ENCODE measurements at regions not wholly inside any gene's neighbourhood (a gene's known extent, or its start where the extent isn't known, plus 50 kb on each side); places are given as distances from the start of the nearest gene placed in this dataset.
"Not testable (repeated sequence)": the region's sequence is repeated elsewhere in the genome, so short reads cannot be mapped to it uniquely, and the experiment has no call there.

- DNase-seq (ENCODE audit: low spot score) = not testable (repeated sequence)
These were observed 132.7 kb downstream of the SNX10 start for GRCh38 chr7:26424319-26424718.

GRCh38 chr7:26425655-26426054, 134.0 kb downstream of the SNX10 start:
- no peak for DNase-seq (ENCODE audit: low spot score)

GRCh38 chr7:26426096-26426495, 134.4 kb downstream of the SNX10 start:
- no peak for DNase-seq (ENCODE audit: low spot score)

GRCh38 chr7:26428571-26428970, 136.9 kb downstream of the SNX10 start:
- no peak for DNase-seq (ENCODE audit: low spot score)

GRCh38 chr7:26429168-26429567, 137.5 kb downstream of the SNX10 start:
- DNase-seq (ENCODE audit: low spot score) = peak; percentile 35

GRCh38 chr7:26434974-26435373, 143.3 kb downstream of the SNX10 start:
- DNase-seq (ENCODE audit: low spot score) = no peak

- DNase-seq (ENCODE audit: low spot score) = no peak
These were observed 145.4 kb downstream of the SNX10 start for GRCh38 chr7:26437003-26437532.

- DNase-seq (ENCODE audit: low spot score) = no peak
These were observed 146.4 kb downstream of the SNX10 start for GRCh38 chr7:26438078-26438477.

GRCh38 chr7:26439521-26440232, 148.0 kb downstream of the SNX10 start:
- no peak for DNase-seq (ENCODE audit: low spot score)

GRCh38 chr7:26440233-26441001, 148.8 kb downstream of the SNX10 start:
- DNase-seq (ENCODE audit: low spot score) = no peak

- no peak for DNase-seq (ENCODE audit: low spot score)
These were observed 149.4 kb downstream of the SNX10 start for GRCh38 chr7:26441002-26441521.

- DNase-seq (ENCODE audit: low spot score) = no peak
These were observed 150.1 kb downstream of the SNX10 start for GRCh38 chr7:26441611-26442277.

- no peak for DNase-seq (ENCODE audit: low spot score)
These were observed 151.3 kb downstream of the SNX10 start for GRCh38 chr7:26443006-26443405.

- DNase-seq (ENCODE audit: low spot score) = no peak
These were observed 152.1 kb downstream of the SNX10 start for GRCh38 chr7:26443751-26444150.

- DNase-seq (ENCODE audit: low spot score) = no peak
These were observed 152.9 kb downstream of the SNX10 start for GRCh38 chr7:26444555-26444954.

GRCh38 chr7:26447116-26447515, 155.5 kb downstream of the SNX10 start:
- no peak for DNase-seq (ENCODE audit: low spot score)

GRCh38 chr7:26449175-26450165, 157.8 kb downstream of the SNX10 start:
- DNase-seq (ENCODE audit: low spot score) = peak; percentile 83

- DNase-seq (ENCODE audit: low spot score) = no peak
These were observed 160.3 kb downstream of the SNX10 start for GRCh38 chr7:26451997-26452396.

GRCh38 chr7:26454180-26454579, 162.5 kb downstream of the SNX10 start:
- peak; percentile 41 for DNase-seq (ENCODE audit: low spot score)

- no peak for DNase-seq (ENCODE audit: low spot score)
These were observed 166.2 kb downstream of the SNX10 start for GRCh38 chr7:26457696-26458327.
